SU-DHL-6 (cell line): ENCODE measurements at regions not wholly inside any gene's neighbourhood (a gene's known extent, or its start where the extent isn't known, plus 50 kb on each side); places are given as distances from the start of the nearest gene placed in this dataset.
A peak's percentile ranks its signal among the peaks of the same experiment; 100 is the strongest.

Source experiments
- H2AFZ ChIP-seq: fragments of 200-600 bp; sonication (generic); 2 replicates; pipeline ENCODE4 v1.6.1; 2014; ENCODE audit warnings: low read depth, mild to moderate bottlenecking, moderate library complexity, mixed read lengths, antibody characterized with exemption, low read length; ENCODE audit not compliant: severe bottlenecking
- H3F3A ChIP-seq: fragments of 200-600 bp; shearing (Covaris generic); 2 replicates; pipeline ENCODE4 v1.6.0; 2016; ENCODE audit warnings: antibody characterized with exemption, mild to moderate bottlenecking; ENCODE audit not compliant: insufficient read depth
- H3K27ac ChIP-seq: fragments of 200-600 bp; sonication (generic); 2 replicates; pipeline ENCODE4 v1.5.1; 2016; ENCODE audit warnings: low read depth, mild to moderate bottlenecking, low read length, moderate library complexity, mixed read lengths
- H3K27me3 ChIP-seq: fragments of 200-600 bp; sonication (generic), shearing (Covaris generic); 2 replicates; pipeline ENCODE4 v1.6.0; 2014; ENCODE audit warnings: mild to moderate bottlenecking, low read length
- H3K36me3 ChIP-seq: fragments of 200-600 bp; sonication (generic); 2 replicates; pipeline ENCODE4 v1.6.1; 2014; ENCODE audit warnings: mild to moderate bottlenecking, low read length, mixed read lengths
- H3K4me2 ChIP-seq: fragments of 300-600, 200-600 bp; shearing (Covaris generic), sonication (generic); 2 replicates; pipeline ENCODE4 v1.6.0; 2014; ENCODE audit warnings: low read length, low read depth, mild to moderate bottlenecking; ENCODE audit not compliant: poor library complexity, severe bottlenecking
- H3K4me3 ChIP-seq: fragments of 200-600 bp; sonication (generic); 2 replicates; pipeline ENCODE4 v1.5.1; 2014; ENCODE audit warnings: antibody characterized with exemption, low read length, mild to moderate bottlenecking, mixed read lengths; ENCODE audit not compliant: insufficient read depth, poor library complexity, severe bottlenecking
- H3K79me2 ChIP-seq: fragments of 200-600 bp; sonication (generic); 2 replicates; pipeline ENCODE4 v1.6.1; 2014; ENCODE audit warnings: mild to moderate bottlenecking, low read length, moderate library complexity; ENCODE audit not compliant: insufficient read depth
- H3K9ac ChIP-seq: fragments of 200-600 bp; sonication (generic); 2 replicates; pipeline ENCODE4 v1.7.0; 2014; ENCODE audit warnings: mild to moderate bottlenecking, low read length
- H3K9me2 ChIP-seq: fragments of 200-600 bp; sonication (generic); replicated peaks from 2 replicates; pipeline ENCODE4 v1.6.1; 2014; ENCODE audit warnings: low read length; ENCODE audit not compliant: insufficient read depth
- H3K9me3 ChIP-seq: fragments of 200-600 bp; sonication (generic); 2 replicates; pipeline ENCODE4 v1.6.1; 2014; ENCODE audit warnings: low read length, mixed read lengths; ENCODE audit not compliant: insufficient read depth
- H4K20me1 ChIP-seq: fragments of 200-600 bp; sonication (generic); 2 replicates; pipeline ENCODE4 v1.6.1; 2014; ENCODE audit warnings: low read depth, mild to moderate bottlenecking, antibody characterized with exemption, low read length, moderate library complexity, mixed read lengths
- CTCF ChIP-seq: fragments of 200-600 bp; sonication (generic); IDR thresholded peaks from one replicate; pipeline ENCODE4 v1.5.1; 2017; ENCODE audit warnings: antibody characterized with exemption, mild to moderate bottlenecking, low read length, moderate library complexity; ENCODE audit not compliant: insufficient read depth, poor library complexity, severe bottlenecking
- EZH2phosphoT487 ChIP-seq: fragments of 200-600 bp; sonication (generic), shearing (Covaris generic); conservative IDR thresholded peaks from 2 replicates; pipeline ENCODE4 v1.6.1; 2018; ENCODE audit warnings: mild to moderate bottlenecking, antibody characterized with exemption, low read length, moderate library complexity, mixed read lengths

- Histone ChIP-seq H3K27me3 (no peaks in the 10 kb centered on the region), H2AFZ (peak overlapping the region; percentile 85), H3K36me3 (no peaks in the 10 kb centered on the region), H3K4me2 (peak overlapping the region; percentile 71), H3K27ac (peak overlapping the region; percentile 41; the same call in 1 of the 2 replicates), H3K9me3 (no peaks in the 10 kb centered on the region), H3K4me3 (peak overlapping the region; percentile 68), H4K20me1 (no peaks in the 10 kb centered on the region), H3K9me2 (no peaks in the 10 kb centered on the region), H3K9ac (peak overlapping the region; percentile 67), H3F3A (no peaks in the 10 kb centered on the region), H3K79me2 (no peaks in the 10 kb centered on the region)
- no peak for TF ChIP-seq EZH2phosphoT487
- no peak for TF ChIP-seq CTCF
These were observed 57.8 kb upstream of the PCGF5 start for GRCh38 chr10:91162495-91163268.

DNA sequence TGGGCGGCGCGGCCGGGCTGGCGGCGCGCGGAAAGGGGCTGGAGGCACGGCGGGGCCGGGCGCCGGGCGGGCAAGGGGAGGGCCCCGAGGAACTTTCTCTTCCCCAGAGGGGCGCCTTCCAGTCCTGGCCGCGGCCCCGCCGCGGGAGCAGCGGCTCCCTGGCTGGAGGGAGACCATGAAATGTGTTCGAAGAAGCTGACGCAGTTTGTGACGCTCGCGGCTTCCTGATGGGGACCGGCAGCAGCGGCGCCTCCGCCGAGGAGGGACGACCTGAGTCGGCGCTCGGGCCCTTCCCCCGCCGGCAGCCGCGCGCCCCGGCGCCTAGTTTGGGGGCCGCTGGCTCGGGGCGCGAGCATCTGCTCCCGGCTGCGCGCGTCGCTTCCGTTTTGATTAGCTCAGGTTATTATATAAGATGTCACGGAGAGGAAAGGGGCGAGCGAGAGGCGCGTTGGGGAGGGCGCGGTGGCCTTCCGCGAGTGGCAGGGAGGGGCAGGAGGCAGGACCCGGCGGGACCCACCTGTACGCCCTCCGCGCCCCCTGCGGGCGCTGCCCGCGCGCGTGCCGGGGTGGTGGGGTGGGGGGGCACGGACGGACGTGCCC is 57.1 kb upstream of the PCGF5 start:
- peak overlapping the region; percentile 68 for H3K4me3 ChIP-seq
- no peaks in the 10 kb centered on the region for H3F3A ChIP-seq
- H3K9me3 ChIP-seq, result no peaks in the 10 kb centered on the region
- H3K9ac ChIP-seq, result peak overlapping the region; percentile 67
- H4K20me1 ChIP-seq, result no peaks in the 10 kb centered on the region
- no peaks in the 10 kb centered on the region for H3K27me3 ChIP-seq
- H3K4me2 ChIP-seq, result peak overlapping the region; percentile 71
- H3K79me2 ChIP-seq, result no peaks in the 10 kb centered on the region
- H3K9me2 ChIP-seq, result no peaks in the 10 kb centered on the region
- peak overlapping the region; percentile 41; the same call in 1 of the 2 replicates for H3K27ac ChIP-seq
- H3K36me3 ChIP-seq, result no peaks in the 10 kb centered on the region
- TF ChIP-seq EZH2phosphoT487 (no peak), CTCF (no peak)
- peak overlapping the region; percentile 85 for H2AFZ ChIP-seq

DNA sequence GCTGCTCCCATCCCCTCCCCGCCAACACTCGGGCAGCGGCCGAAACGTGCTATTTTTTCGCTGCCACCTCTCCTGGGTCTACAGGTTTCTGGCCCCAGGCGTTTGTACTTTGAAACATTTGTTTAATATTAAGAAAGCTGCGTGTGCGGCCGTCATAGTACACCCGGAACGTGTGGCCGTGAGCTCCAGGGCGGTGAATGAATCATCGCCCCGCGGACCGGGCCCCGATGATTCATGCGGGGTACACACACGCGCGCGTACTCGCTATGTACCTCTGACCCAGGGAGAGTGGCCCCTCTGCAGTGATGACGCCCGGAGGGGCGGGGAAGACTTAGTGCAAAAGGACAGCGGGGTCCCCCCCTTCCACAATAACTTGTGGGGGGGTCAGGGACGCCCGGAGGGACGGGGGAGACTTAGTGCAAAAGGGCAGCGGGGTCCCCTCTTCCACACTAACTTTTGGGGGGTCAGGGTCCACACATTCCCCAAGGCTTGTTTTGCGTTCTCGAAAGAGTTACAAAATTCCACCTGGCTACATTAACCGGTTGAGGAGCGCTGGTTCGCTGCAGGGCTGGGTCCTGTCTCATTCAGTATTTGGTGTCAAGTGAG is 56.5 kb upstream of the PCGF5 start:
- Histone ChIP-seq H3F3A (no peaks in the 10 kb centered on the region), H3K79me2 (no peaks in the 10 kb centered on the region), H3K27ac (no peak overlapping the region), H3K27me3 (no peaks in the 10 kb centered on the region), H3K9ac (peak overlapping the region; percentile 67), H4K20me1 (no peaks in the 10 kb centered on the region), H3K4me2 (peak overlapping the region; percentile 71), H3K36me3 (no peaks in the 10 kb centered on the region), H3K4me3 (peak overlapping the region; percentile 68), H3K9me3 (no peaks in the 10 kb centered on the region), H3K9me2 (no peaks in the 10 kb centered on the region), H2AFZ (peak overlapping the region; percentile 85)
- TF ChIP-seq CTCF (no peak), EZH2phosphoT487 (no peak)
